ENCODE measurements at regions not wholly inside any gene's neighbourhood (a gene's known extent, or its start where the extent isn't known, plus 50 kb on each side); places are given as distances from the start of the nearest gene placed in this dataset.

- no peak overlapping the region for H3K27ac ChIP-seq
- TF ChIP-seq ZFX (IDR thresholded peaks at IDR 0.05) (no peak), CTCF (conservative IDR thresholded peaks at IDR 0.05) (no peak)
Measured at GRCh38 chr2:41870265-41870585, 177.6 kb upstream of the PKDCC start.

DNA sequence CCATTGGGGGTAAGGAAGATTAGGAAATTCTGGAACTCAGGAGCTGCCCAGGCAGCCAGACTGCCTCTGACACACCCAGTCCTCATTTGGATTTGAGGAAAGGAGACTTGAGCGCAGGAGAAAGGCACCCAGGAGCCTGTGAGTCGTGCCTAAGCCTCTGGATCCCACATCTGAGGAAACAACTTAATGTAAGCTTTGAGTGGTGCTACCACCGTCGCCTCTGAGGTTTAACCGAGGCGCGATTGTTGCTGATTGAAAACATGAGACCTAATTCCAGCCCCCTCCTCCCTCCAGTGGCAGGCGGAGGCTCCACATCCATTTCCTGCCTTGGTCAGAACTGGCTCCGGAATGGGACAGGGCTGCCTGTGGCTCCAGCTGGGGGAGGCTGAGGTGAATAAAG, 176.7 kb upstream of the PKDCC start:
- no peak overlapping the region for H3K27ac ChIP-seq
- TF ChIP-seq CTCF (conservative IDR thresholded peaks at IDR 0.05) = no peak
- TF ChIP-seq ZFX (IDR thresholded peaks at IDR 0.05) = no peak

GRCh38 chr2:41872646-41873045, 175.2 kb upstream of the PKDCC start:
- H3K27ac ChIP-seq = no peak overlapping the region
- no peak for TF ChIP-seq ZFX (IDR thresholded peaks at IDR 0.05)
- no peak for TF ChIP-seq CTCF (conservative IDR thresholded peaks at IDR 0.05)

DNA sequence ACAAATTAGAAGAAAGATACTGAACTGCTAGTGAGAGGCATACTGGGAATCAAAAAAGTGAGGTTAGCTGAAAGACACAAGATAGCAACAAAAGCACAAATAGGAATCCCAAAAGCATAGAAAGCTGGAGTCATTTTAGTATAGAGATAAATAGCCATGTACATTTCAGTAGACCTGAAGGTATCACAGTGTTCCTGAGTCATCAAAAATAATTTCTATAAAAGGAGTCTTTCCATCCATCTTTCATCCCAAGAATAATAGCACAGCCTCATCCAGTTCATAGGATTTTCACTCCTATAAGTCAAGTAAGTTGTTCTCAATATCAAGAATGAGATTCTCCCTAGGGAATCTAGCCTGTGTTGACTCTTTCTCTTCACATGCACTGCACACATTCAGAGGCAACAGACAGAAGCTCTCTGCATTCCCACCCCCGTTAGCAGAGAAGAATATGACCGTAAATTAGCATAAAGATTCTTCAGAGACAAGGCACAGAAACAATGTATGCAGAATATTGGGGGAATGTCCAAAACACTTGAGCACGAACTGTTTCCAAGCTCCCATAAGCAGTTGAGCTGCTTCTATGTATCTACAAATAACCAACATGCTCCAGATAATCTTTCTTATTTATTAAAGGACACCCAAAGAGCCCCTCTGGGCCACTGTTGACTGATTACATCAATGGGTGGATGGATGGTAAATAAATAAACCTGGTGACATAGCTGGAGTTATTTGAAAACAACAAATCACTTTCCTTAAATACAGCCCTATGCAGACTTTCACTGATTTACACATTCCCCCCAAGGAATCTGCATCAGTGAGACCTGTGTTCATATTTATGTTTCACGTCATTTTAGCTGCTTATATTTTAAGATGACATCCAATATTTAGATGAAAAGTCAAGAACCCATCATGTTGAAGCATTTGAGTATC, 174.5 kb upstream of the PKDCC start:
- H3K27ac ChIP-seq = no peak overlapping the region

DNA sequence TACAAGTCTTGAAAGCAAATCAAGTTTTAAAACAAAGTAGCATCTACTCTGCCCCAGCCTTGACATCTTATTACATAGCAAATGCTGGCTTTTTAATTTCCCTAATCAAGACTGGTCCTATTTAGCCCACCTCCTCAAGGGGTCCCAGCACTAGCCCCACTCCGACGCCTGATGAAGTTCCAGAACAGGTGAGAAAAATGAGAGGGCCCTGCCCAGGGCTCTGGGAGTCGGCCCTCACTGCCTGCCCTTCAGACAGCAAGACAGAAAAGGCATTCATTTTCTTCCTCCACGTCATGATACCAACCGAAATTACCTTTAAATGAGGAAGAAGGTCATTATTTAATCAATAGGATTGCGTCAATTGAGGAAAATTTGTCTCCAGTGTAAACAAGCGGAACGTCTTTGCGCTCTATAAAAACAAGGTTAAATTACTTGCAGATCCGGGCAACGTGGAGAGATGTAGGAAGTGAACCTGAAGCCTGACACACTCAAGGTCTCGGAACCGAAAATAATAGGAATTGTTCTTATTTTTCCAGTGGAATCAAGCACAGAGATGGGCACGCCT, 170.6 kb upstream of the PKDCC start:
- TF ChIP-seq ZFX (IDR thresholded peaks at IDR 0.05) = no peak
- no peak for TF ChIP-seq CTCF (conservative IDR thresholded peaks at IDR 0.05)
- H3K27ac ChIP-seq = no peak overlapping the region

More for the DNA sequence above, 174.5 kb upstream of the PKDCC start:
- TF ChIP-seq ZFX (IDR thresholded peaks at IDR 0.05) = no peak
- no peak for TF ChIP-seq CTCF (conservative IDR thresholded peaks at IDR 0.05)

DNA sequence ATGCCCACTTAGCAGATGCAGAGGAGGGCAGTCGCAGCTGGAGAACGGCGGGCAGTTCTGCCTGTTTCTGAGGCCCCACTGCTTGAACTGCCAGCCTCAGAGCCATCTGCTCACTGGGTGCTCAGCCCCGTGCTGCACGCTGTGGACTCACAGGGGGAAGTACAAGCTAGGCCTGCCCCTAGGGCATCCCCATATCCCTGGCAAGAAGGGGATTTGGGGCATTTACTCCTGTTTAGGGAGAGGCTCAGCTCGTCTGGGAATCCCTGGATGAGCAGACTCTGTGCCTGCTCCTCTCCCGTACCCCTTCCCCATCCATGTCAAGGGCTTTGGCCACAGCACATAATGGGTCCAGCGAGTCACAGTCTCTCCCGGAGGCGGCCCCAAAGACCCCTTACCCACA, 169.8 kb upstream of the PKDCC start:
- TF ChIP-seq CTCF (conservative IDR thresholded peaks at IDR 0.05) = no peak
- TF ChIP-seq ZFX (IDR thresholded peaks at IDR 0.05) = no peak
- H3K27ac ChIP-seq = no peak overlapping the region

DNA sequence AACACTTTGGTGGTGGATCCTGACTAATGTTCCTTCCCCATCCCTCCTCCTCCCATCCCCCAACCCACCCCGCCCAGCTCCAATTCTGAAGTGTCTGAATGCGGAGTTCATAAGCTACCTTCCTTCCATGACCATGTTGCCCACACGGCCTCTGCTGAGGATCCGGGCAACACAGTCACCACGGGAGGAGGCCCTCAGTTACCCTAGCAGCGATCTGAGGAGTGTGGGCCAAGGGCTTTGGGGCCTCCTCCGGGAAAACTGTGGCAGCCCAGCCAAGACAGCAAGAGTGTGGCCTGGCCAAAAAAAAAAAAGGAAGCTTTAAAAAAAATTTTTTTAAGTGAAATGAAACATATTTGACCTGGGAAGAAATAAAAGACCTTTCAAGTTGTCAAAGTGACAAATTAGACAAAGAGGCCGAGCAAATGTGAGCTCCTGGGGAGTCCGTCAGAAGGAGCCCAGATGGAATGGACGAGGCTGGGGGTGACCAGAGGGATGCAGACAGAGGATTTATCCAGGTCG, 169.0 kb upstream of the PKDCC start:
- H3K27ac ChIP-seq = no peak overlapping the region

More for the DNA sequence above, 169.0 kb upstream of the PKDCC start:
- TF ChIP-seq ZFX (IDR thresholded peaks at IDR 0.05) = no peak
- TF ChIP-seq CTCF (conservative IDR thresholded peaks at IDR 0.05) = no peak
